ENCODE measurements at regions not wholly inside any gene's neighbourhood (a gene's known extent, or its start where the extent isn't known, plus 50 kb on each side); places are given as distances from the start of the nearest gene placed in this dataset.

- no peak for TF ChIP-seq POLR2A (IDR thresholded peaks at IDR 0.05; ENCODE audit: low read depth, low read length)
- no peak for TF ChIP-seq TAF1 (IDR thresholded peaks at IDR 0.05; ENCODE audit: borderline replicate concordance, low read depth, low read length)
- no peak for TF ChIP-seq POLR2AphosphoS5 (IDR thresholded peaks at IDR 0.05; ENCODE audit: low read depth, low read length)
Measured at GRCh38 chr3:72359743-72360142, 488.5 kb downstream of the SHQ1 start.
